ENCODE measurements at regions not wholly inside any gene's neighbourhood (a gene's known extent, or its start where the extent isn't known, plus 50 kb on each side); places are given as distances from the start of the nearest gene placed in this dataset.

- no peak for DNase-seq
Observed at GRCh38 chr10:4658777-4659176, 167.2 kb upstream of the AKR1E2 start.

- DNase-seq: peak; percentile 53
Observed at GRCh38 chr10:4656576-4657194, 169.3 kb upstream of the AKR1E2 start.

- no peak for DNase-seq
Observed at GRCh38 chr10:4655879-4656278, 170.1 kb upstream of the AKR1E2 start.

GRCh38 chr10:4655406-4655805 lies 170.6 kb upstream of the AKR1E2 start:
- DNase-seq: no peak

- no peak for DNase-seq
Observed at GRCh38 chr10:4654496-4654895, 171.5 kb upstream of the AKR1E2 start.

GRCh38 chr10:4653160-4653559 lies 172.8 kb upstream of the AKR1E2 start:
- DNase-seq: no peak

- DNase-seq: peak; percentile 57
Observed at GRCh38 chr10:4652111-4653010, 173.6 kb upstream of the AKR1E2 start.

- peak; percentile 16 for DNase-seq
Observed at GRCh38 chr10:4651404-4652037, 174.5 kb upstream of the AKR1E2 start.

- DNase-seq: no peak
Observed at GRCh38 chr10:4650582-4650981, 175.4 kb upstream of the AKR1E2 start.

- no peak for DNase-seq
Observed at GRCh38 chr10:4649886-4650508, 176.0 kb upstream of the AKR1E2 start.

GRCh38 chr10:4649471-4649870 lies 176.5 kb upstream of the AKR1E2 start:
- no peak for DNase-seq

- no peak for DNase-seq
Observed at GRCh38 chr10:4648999-4649398, 177.0 kb upstream of the AKR1E2 start.

- no peak for DNase-seq
Observed at GRCh38 chr10:4647109-4647785, 178.8 kb upstream of the AKR1E2 start.

- no peak for DNase-seq
Observed at GRCh38 chr10:4646547-4646946, 179.5 kb upstream of the AKR1E2 start.

- no peak for DNase-seq
Observed at GRCh38 chr10:4645836-4646235, 180.2 kb upstream of the AKR1E2 start.

- DNase-seq: no peak
Observed at GRCh38 chr10:4643471-4643870, 182.5 kb upstream of the AKR1E2 start.

GRCh38 chr10:4639960-4640359 lies 186.0 kb upstream of the AKR1E2 start:
- DNase-seq: no peak

- DNase-seq: no peak
Observed at GRCh38 chr10:4638099-4638498, 187.9 kb upstream of the AKR1E2 start.

GRCh38 chr10:4637657-4638056 lies 188.3 kb upstream of the AKR1E2 start:
- no peak for DNase-seq

GRCh38 chr10:4635883-4636282 lies 190.1 kb upstream of the AKR1E2 start:
- no peak for DNase-seq

- no peak for DNase-seq
Observed at GRCh38 chr10:4635388-4635787, 190.6 kb upstream of the AKR1E2 start.

- no peak for DNase-seq
Observed at GRCh38 chr10:4633776-4634175, 192.2 kb upstream of the AKR1E2 start.

- no peak for DNase-seq
Observed at GRCh38 chr10:4633186-4633585, 192.8 kb upstream of the AKR1E2 start.

Data from stimulated activated CD4-positive, alpha-beta T cell treated with anti-CD3 and anti-CD28 coated beads, Interleukin-15, amount 100 ng/mL, for 24 hours (primary cell).